ENCODE measurements at regions not wholly inside any gene's neighbourhood (a gene's known extent, or its start where the extent isn't known, plus 50 kb on each side); places are given as distances from the start of the nearest gene placed in this dataset.

GRCh38 chr4:104412344-104412743 lies 82.3 kb downstream of the CXXC4 start:
- H3K27me3 ChIP-seq (ENCODE audit: insufficient read depth, low read length): no peaks in the 10 kb centered on the region
- H2BK12ac ChIP-seq (ENCODE audit: insufficient read length, low read depth, low read length): no peak overlapping the region
- H4K91ac ChIP-seq (ENCODE audit: insufficient read length, low read depth, low read length): no peak overlapping the region
- H3K36me3 Mint-ChIP-seq (ENCODE audit: insufficient read depth in 1 of 3, low read depth in 3 of 3): no peaks in the 10 kb centered on the region
- H3K9me3 ChIP-seq (ENCODE audit: control insufficient read depth, low read depth, low read length): no peaks in the 10 kb centered on the region
- no peak overlapping the region for H2BK120ac ChIP-seq (ENCODE audit: low read depth, low read length, poor library complexity, severe bottlenecking)
- H4K5ac ChIP-seq (ENCODE audit: insufficient read length, low read depth, low read length): no peak overlapping the region
- no peaks in the 10 kb centered on the region for H3K23me2 ChIP-seq (ENCODE audit: insufficient read length, low read depth, low read length, poor library complexity, severe bottlenecking)
- no peak overlapping the region for H3K4ac ChIP-seq (ENCODE audit: low read depth, low read length)
- no peak overlapping the region for H2AFZ ChIP-seq (ENCODE audit: low read length)
- no peaks in the 10 kb centered on the region for H4K20me1 ChIP-seq (ENCODE audit: control insufficient read depth, insufficient read depth, insufficient read length)
- H3K4me1 ChIP-seq (ENCODE audit: insufficient read depth, low read length): peaks cover 4% of the 10 kb centered on the region
- no peak overlapping the region for H3K9ac ChIP-seq (ENCODE audit: extremely low read depth, insufficient read length, low read length)
- no peak for DNase-seq
- no peak overlapping the region for H3K14ac ChIP-seq (ENCODE audit: insufficient read depth, low read length)
- H3K27me3 Mint-ChIP-seq (ENCODE audit: low read depth): no peaks in the 10 kb centered on the region
- H4K8ac ChIP-seq (replicated peaks; ENCODE audit: insufficient read length, low read depth, low read length): no peak overlapping the region
- no peak overlapping the region for H3K23ac ChIP-seq (ENCODE audit: insufficient read length, low read depth, low read length)
- TF ChIP-seq CTCF (conservative IDR thresholded peaks at IDR 0.05): no peak
- H3T11ph ChIP-seq (ENCODE audit: low read length): no peak overlapping the region
- no peak overlapping the region for H3K56ac ChIP-seq (ENCODE audit: insufficient read length, low read depth, low read length)
- no peaks in the 10 kb centered on the region for H3K79me2 ChIP-seq (ENCODE audit: insufficient read depth, low read length)
- no peak overlapping the region for H3K27ac Mint-ChIP-seq
- no peak overlapping the region for H3K27ac ChIP-seq (ENCODE audit: insufficient read length, low read depth, low read length)
- H2AK5ac ChIP-seq (ENCODE audit: insufficient read length, low read length): no peak overlapping the region
- H3K4me1 Mint-ChIP-seq: peaks cover 14 to 16% of the 10 kb centered on the region in 2 experiments
- H3K9me3 Mint-ChIP-seq: no peaks in the 10 kb centered on the region
- no peak overlapping the region for H2BK15ac ChIP-seq (ENCODE audit: low read depth, low read length)
- H2BK5ac ChIP-seq (ENCODE audit: insufficient read length, low read length): no peak overlapping the region
- no peak overlapping the region for H3K4me2 ChIP-seq (ENCODE audit: insufficient read depth, insufficient read length, low read length)
- H3K79me1 ChIP-seq (ENCODE audit: insufficient read depth, low read depth, low read length, poor library complexity, severe bottlenecking): no peaks in the 10 kb centered on the region
- no peak overlapping the region for H3K18ac ChIP-seq (ENCODE audit: insufficient read length, low read depth, low read length)
- H3K4me3 Mint-ChIP-seq: no peak overlapping the region
- H2BK20ac ChIP-seq (ENCODE audit: low read depth, low read length, poor library complexity, severe bottlenecking): no peak overlapping the region

All from H9 (cell line).